ENCODE measurements at regions not wholly inside any gene's neighbourhood (a gene's known extent, or its start where the extent isn't known, plus 50 kb on each side); places are given as distances from the start of the nearest gene placed in this dataset.

DNA sequence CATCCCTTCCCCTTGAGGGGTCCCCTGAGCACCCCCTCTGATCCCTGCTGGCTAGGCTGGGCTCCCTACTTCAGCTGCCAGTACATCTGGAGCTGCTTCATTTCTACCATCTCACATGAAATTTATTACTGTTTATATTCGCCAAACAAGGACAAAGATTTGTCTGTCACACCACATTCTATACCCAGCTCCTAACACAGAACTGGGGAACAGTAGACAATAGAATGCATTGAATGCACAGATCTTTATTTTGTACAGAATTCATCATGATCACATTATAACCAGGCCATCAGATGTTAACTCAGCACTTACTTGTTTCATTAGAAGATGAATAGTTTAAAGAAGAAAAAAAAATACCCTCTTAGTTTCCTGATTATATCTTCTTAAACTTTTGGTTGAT lies 159.4 kb downstream of the KLF5 start:
- no peak for ATAC-seq
- H3K4me3 ChIP-seq (replicated peaks in 1 of 2; ENCODE audit: low read depth in 1 of 2, low read length in 2 of 2), result no peak overlapping the region
- BruUV-seq (replicated peaks), result no TSS peak
- H3K9me2 ChIP-seq (ENCODE audit: insufficient read depth), result no peaks in the 10 kb centered on the region
- no peaks in the 10 kb centered on the region for H3K79me2 ChIP-seq (ENCODE audit: insufficient read depth, low read length)
- no peak overlapping the region for H3K9ac ChIP-seq (ENCODE audit: low read length)
- H3K9me3 ChIP-seq (ENCODE audit: control insufficient read depth in 1 of 2, insufficient read depth in 1 of 2, low read depth in 1 of 2, low read length in 2 of 2), result no peaks in the 10 kb centered on the region
- peaks cover 0 to 11% of the 10 kb centered on the region in 2 experiments; a peak in 1 of 4 replicates for H3K4me1 ChIP-seq (ENCODE audit: control insufficient read depth in 1 of 2, insufficient read depth in 2 of 2, low read length in 2 of 2)
- RAD21 ChIA-PET (ENCODE audit: low non-redundant PET in 1 of 2, low total read pairs in 2 of 2, uncharacterized antibody in 2 of 2, unreplicated experiment in 2 of 2), result no interaction called here
- H3K36me3 ChIP-seq (ENCODE audit: control insufficient read depth in 1 of 2, insufficient read depth in 2 of 2, low read length in 2 of 2), result no peaks in the 10 kb centered on the region
- no peaks in the 10 kb centered on the region for H4K20me1 ChIP-seq (ENCODE audit: insufficient read depth)
- H2AFZ ChIP-seq (ENCODE audit: low read depth, low read length, poor library complexity, severe bottlenecking), result no peak overlapping the region
- intact Hi-C loops (cut with micrococcal nuclease), result loop anchor here (10.0 kb wide), 1 partner anchor 123 kb away; no protein-coding TSS in a partner anchor
- H3K4me2 ChIP-seq (ENCODE audit: low read length), result no peak overlapping the region
- POLR2A ChIA-PET, result no interaction called here
- TF ChIP-seq ELF1 (IDR thresholded peaks at IDR 0.05; ENCODE audit: borderline replicate concordance, low read depth), result no peak
- no peak for TF ChIP-seq EZH2 (IDR thresholded peaks at IDR 0.05)
- TF ChIP-seq RAD21 (IDR thresholded peaks at IDR 0.05; ENCODE audit: low read depth), result no peak
- no peak for TF ChIP-seq SP1 (IDR thresholded peaks at IDR 0.05; ENCODE audit: low read depth)
- TF ChIP-seq POLR2AphosphoS5 (IDR thresholded peaks at IDR 0.05; ENCODE audit: low read depth, low read length), result no peak
- TF ChIP-seq, protein P1, sequence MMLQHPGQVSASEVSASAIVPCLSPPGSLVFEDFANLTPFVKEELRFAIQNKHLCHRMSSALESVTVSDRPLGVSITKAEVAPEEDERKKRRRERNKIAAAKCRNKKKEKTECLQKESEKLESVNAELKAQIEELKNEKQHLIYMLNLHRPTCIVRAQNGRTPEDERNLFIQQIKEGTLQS (IDR thresholded peaks at IDR 0.05), result no peak
- TF ChIP-seq CBX3 (IDR thresholded peaks at IDR 0.05; ENCODE audit: low read depth), result no peak
- TF ChIP-seq POLR2A (IDR thresholded peaks at IDR 0.05; ENCODE audit: borderline replicate concordance, extremely low read depth, insufficient read depth, insufficient read length), result no peak
- no peak for TF ChIP-seq SIN3A (IDR thresholded peaks at IDR 0.05; ENCODE audit: low read depth)
- no peak for TF ChIP-seq YY1 (IDR thresholded peaks at IDR 0.05; ENCODE audit: extremely low read depth, insufficient replicate concordance, low read depth, low read length)
- TF ChIP-seq, protein P2, sequence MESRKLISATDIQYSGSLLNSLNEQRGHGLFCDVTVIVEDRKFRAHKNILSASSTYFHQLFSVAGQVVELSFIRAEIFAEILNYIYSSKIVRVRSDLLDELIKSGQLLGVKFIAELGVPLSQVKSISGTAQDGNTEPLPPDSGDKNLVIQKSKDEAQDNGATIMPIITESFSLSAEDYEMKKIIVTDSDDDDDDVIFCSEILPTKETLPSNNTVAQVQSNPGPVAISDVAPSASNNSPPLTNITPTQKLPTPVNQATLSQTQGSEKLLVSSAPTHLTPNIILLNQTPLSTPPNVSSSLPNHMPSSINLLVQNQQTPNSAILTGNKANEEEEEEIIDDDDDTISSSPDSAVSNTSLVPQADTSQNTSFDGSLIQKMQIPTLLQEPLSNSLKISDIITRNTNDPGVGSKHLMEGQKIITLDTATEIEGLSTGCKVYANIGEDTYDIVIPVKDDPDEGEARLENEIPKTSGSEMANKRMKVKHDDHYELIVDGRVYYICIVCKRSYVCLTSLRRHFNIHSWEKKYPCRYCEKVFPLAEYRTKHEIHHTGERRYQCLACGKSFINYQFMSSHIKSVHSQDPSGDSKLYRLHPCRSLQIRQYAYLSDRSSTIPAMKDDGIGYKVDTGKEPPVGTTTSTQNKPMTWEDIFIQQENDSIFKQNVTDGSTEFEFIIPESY (IDR thresholded peaks at IDR 0.05; ENCODE audit: extremely low read depth, insufficient replicate concordance, low read length), result no peak
- no peak for DNase-seq (ENCODE audit: low read depth, low spot score)
- no peak overlapping the region for H3K27ac ChIP-seq (ENCODE audit: low read depth, low read length)
- CTCF ChIA-PET, result no interaction called here
- no peaks in the 10 kb centered on the region for H3K27me3 ChIP-seq (ENCODE audit: insufficient read depth, low read length)

Measured in HCT116 (cell line).